Duodenal mucosa (tissue), 2 donors: ENCODE measurements at regions not wholly inside any gene's neighbourhood (a gene's known extent, or its start where the extent isn't known, plus 50 kb on each side); places are given as distances from the start of the nearest gene placed in this dataset.

Experiments used
- H3K27ac ChIP-seq: one replicate; pipeline ENCODE4 v1.7.0; 2013; ENCODE audit warnings: low read depth, low read length
- H3K27me3 ChIP-seq, 2 donors: one replicate each; pipeline ENCODE4 v1.7.0; 2013; ENCODE audit warnings: low read length in 2 of 2, control low read depth in 1 of 2; ENCODE audit not compliant: insufficient read depth in 2 of 2, control insufficient read depth in 1 of 2
- H3K36me3 ChIP-seq, 2 donors: one replicate each; pipeline ENCODE4 v1.7.0; 2013; ENCODE audit warnings: low read length in 2 of 2, control low read depth in 1 of 2; ENCODE audit not compliant: insufficient read depth in 2 of 2, control insufficient read depth in 1 of 2
- H3K4me1 ChIP-seq, 2 donors: one replicate each; pipeline ENCODE4 v1.7.0; 2013; ENCODE audit warnings: low read length in 2 of 2, control low read depth in 1 of 2; ENCODE audit not compliant: insufficient read depth in 2 of 2, control insufficient read depth in 1 of 2
- H3K4me3 ChIP-seq, 2 donors: one replicate each; pipeline ENCODE4 v1.7.0; 2013; ENCODE audit warnings: low read length in 2 of 2, low read depth in 1 of 2
- H3K9ac ChIP-seq, 2 donors: one replicate each; pipeline ENCODE4 v1.7.0; 2013; ENCODE audit warnings: low read length in 2 of 2, low read depth in 1 of 2
- H3K9me3 ChIP-seq, 2 donors: one replicate each; pipeline ENCODE4 v1.7.0; 2013; ENCODE audit warnings: low read length in 2 of 2, control low read depth in 1 of 2; ENCODE audit not compliant: control insufficient read depth in 1 of 2

GRCh38 chr1:60893136-60893930 lies 189.0 kb upstream of the NFIA start:
- Histone ChIP-seq H3K9me3 (no peaks in the 10 kb centered on the region), H3K4me1 (peaks cover 18 to 21% of the 10 kb centered on the region in 2 donors), H3K27ac (no peak overlapping the region), H3K4me3 (no peak overlapping the region), H3K27me3 (no peaks in the 10 kb centered on the region), H3K36me3 (no peaks in the 10 kb centered on the region), H3K9ac (no peak overlapping the region)

DNA sequence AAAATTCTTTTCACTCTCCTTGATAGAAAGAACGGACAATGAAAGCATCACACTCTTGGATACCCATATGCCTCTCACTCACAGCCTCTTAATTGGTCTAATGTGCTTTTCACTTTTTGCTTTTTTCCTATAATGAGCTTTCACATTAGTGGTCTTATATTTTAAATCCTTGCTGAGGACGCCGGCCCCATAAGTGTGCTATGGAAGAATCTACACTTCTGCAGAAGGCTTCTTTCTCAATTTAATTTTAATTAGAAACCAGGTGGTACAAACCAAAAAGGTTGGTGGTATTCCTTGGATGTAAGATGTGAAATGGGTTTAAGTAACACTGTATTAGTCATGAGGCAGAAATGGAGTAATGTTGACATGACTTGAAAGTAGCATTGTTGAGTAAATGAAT lies 190.6 kb upstream of the NFIA start:
- Histone ChIP-seq H3K27me3 (no peaks in the 10 kb centered on the region), H3K9ac (no peak overlapping the region), H3K9me3 (no peaks in the 10 kb centered on the region), H3K36me3 (no peaks in the 10 kb centered on the region), H3K4me3 (no peak overlapping the region), H3K4me1 (peaks cover 18 to 21% of the 10 kb centered on the region in 2 donors), H3K27ac (no peak overlapping the region)

DNA sequence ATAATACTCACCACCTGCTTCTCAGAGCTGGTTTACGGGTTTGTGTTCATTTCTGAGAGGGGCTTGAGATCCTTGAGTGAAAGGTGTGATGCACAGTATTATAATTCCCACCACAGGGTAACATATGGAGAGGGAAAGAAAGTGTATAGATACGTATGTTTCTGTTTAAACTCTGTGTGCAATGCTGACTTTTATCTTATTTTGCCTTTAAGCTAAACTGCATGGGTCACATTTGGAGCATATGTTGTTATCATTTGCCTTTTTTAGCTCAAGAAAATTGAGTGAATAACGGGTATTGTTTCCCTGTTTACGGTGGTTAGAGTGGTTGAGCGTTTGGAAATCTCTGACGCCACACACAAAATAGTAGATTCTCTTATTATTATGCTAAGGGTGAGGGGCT lies 191.1 kb upstream of the NFIA start:
- H3K4me3 ChIP-seq = no peak overlapping the region
- H3K27me3 ChIP-seq = no peaks in the 10 kb centered on the region
- H3K9me3 ChIP-seq = no peaks in the 10 kb centered on the region
- H3K4me1 ChIP-seq = peaks cover 18 to 21% of the 10 kb centered on the region in 2 donors
- H3K27ac ChIP-seq = no peak overlapping the region
- H3K9ac ChIP-seq = no peak overlapping the region
- H3K36me3 ChIP-seq = no peaks in the 10 kb centered on the region

DNA sequence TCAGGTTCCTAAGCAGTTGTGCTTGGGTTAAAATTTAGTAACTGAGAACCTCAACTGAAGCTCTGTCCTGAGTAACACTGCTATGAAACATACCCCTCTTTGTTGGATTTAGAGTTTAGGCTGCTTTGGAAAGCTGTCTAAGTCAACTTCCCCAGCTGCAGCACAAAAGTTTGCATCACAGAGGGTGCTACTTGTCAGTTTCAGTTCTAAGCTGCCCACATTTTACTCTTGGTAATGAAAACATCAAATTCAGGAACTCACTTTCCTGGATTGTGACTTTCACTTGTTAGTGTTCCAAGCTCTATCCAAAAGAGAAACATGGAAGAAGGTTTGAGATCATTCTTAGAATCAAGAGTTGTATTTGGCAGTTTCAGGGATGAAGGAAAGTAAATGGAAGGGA lies 191.7 kb upstream of the NFIA start:
- Histone ChIP-seq H3K9ac (no peak overlapping the region), H3K4me1 (peaks cover 18 to 21% of the 10 kb centered on the region in 2 donors), H3K4me3 (no peak overlapping the region), H3K27me3 (no peaks in the 10 kb centered on the region), H3K36me3 (no peaks in the 10 kb centered on the region), H3K27ac (no peak overlapping the region), H3K9me3 (no peaks in the 10 kb centered on the region)

DNA sequence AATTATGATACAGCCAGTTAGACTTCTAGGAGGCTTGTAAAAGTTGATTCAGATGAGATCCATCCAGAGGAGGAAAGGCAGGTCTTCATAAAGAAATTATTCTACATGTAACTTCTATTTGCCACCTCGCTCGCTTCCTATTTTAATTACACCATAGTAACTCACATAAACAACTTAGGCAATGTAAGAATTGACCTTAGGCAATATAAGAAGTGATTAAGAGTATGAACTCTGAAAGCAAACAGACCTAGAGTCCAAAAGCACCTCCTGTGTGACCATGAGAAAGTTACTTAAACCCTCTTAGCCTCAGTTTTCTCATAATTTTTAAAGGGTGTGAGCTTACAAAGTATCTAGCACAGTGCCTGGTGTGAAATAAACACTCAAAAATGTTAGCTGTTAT lies 192.7 kb upstream of the NFIA start:
- Histone ChIP-seq H3K9me3 (no peaks in the 10 kb centered on the region), H3K36me3 (no peaks in the 10 kb centered on the region), H3K4me3 (no peak overlapping the region), H3K9ac (no peak overlapping the region), H3K27me3 (no peaks in the 10 kb centered on the region), H3K4me1 (peaks cover 13 to 17% of the 10 kb centered on the region in 2 donors), H3K27ac (no peak overlapping the region)

- Histone ChIP-seq H3K4me1 (peaks cover 0 to 3% of the 10 kb centered on the region in 2 donors), H3K27me3 (no peaks in the 10 kb centered on the region), H3K4me3 (no peak overlapping the region), H3K27ac (no peak overlapping the region), H3K9ac (no peak overlapping the region), H3K9me3 (no peaks in the 10 kb centered on the region), H3K36me3 (no peaks in the 10 kb centered on the region)
These were observed 194.2 kb upstream of the NFIA start for GRCh38 chr1:60888126-60888525.

- Histone ChIP-seq H3K27me3 (no peaks in the 10 kb centered on the region), H3K36me3 (no peaks in the 10 kb centered on the region), H3K4me1 (no peaks in the 10 kb centered on the region), H3K27ac (no peak overlapping the region), H3K9me3 (no peaks in the 10 kb centered on the region), H3K4me3 (no peak overlapping the region), H3K9ac (no peak overlapping the region)
These were observed 195.5 kb upstream of the NFIA start for GRCh38 chr1:60886793-60887331.

DNA sequence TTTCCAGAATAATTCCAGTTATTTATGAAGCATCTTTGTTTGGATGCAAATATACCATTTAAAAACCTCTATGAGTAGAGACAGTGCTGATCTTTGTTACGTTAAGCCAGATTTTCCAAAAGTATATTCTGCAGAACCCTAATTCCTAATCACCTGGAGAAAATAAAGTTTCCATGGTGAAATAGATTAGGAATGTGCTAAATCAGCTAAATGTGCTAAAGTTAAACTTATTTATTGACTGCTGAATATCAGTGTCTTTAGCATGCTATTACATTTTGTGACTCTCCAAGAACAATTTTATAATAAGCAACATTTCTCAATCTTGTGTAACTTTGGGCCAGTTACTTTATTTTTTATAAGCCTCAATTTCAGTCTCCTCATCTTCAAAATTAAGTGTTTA lies 196.3 kb upstream of the NFIA start:
- no peaks in the 10 kb centered on the region for H3K4me1 ChIP-seq
- no peaks in the 10 kb centered on the region for H3K9me3 ChIP-seq
- no peaks in the 10 kb centered on the region for H3K36me3 ChIP-seq
- no peak overlapping the region for H3K4me3 ChIP-seq
- no peaks in the 10 kb centered on the region for H3K27me3 ChIP-seq
- H3K9ac ChIP-seq = no peak overlapping the region
- H3K27ac ChIP-seq = no peak overlapping the region

GRCh38 chr1:60880202-60880601 lies 202.2 kb upstream of the NFIA start:
- H3K36me3 ChIP-seq = no peaks in the 10 kb centered on the region
- H3K27me3 ChIP-seq = no peaks in the 10 kb centered on the region
- H3K9ac ChIP-seq = no peak overlapping the region
- H3K4me1 ChIP-seq = no peaks in the 10 kb centered on the region
- H3K9me3 ChIP-seq = no peaks in the 10 kb centered on the region
- no peak overlapping the region for H3K27ac ChIP-seq
- H3K4me3 ChIP-seq = no peak overlapping the region

DNA sequence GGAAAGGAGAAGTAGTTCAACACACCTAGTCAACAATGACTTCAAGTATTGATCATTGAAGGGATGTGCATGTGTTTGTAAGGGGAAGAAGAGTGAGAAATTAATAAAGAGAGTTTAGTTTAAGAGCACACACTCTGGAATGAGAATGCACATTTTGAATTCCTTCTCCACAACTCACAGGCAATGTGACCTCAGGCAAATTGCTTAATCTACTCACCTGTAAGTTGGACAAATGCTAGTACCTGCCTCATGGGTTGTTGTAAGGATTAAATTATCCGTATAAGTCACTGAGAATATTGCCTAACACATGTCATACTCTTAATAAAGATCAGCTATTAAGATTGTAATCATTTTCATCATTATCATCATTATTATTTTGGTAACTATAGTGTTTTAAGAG lies 204.0 kb upstream of the NFIA start:
- no peaks in the 10 kb centered on the region for H3K4me1 ChIP-seq
- no peaks in the 10 kb centered on the region for H3K9me3 ChIP-seq
- no peak overlapping the region for H3K27ac ChIP-seq
- no peaks in the 10 kb centered on the region for H3K36me3 ChIP-seq
- H3K4me3 ChIP-seq = no peak overlapping the region
- no peak overlapping the region for H3K9ac ChIP-seq
- no peaks in the 10 kb centered on the region for H3K27me3 ChIP-seq
